G401 (cell line): ENCODE measurements at regions not wholly inside any gene's neighbourhood (a gene's known extent, or its start where the extent isn't known, plus 50 kb on each side); places are given as distances from the start of the nearest gene placed in this dataset.
A peak's percentile ranks its signal among the peaks of the same experiment; 100 is the strongest.

Source experiments
- DNase-seq: peaks from one replicate; pipeline ENCODE4 v3.0.0-alpha.2; 2015; ENCODE audit warnings: low spot score
- in situ Hi-C: cut with HindIII; loops from 2 replicates; pipeline ENCODE4 v1.10.0; 2016; ENCODE audit warnings: low sequenced_read_pairs, mixed read lengths

DNA sequence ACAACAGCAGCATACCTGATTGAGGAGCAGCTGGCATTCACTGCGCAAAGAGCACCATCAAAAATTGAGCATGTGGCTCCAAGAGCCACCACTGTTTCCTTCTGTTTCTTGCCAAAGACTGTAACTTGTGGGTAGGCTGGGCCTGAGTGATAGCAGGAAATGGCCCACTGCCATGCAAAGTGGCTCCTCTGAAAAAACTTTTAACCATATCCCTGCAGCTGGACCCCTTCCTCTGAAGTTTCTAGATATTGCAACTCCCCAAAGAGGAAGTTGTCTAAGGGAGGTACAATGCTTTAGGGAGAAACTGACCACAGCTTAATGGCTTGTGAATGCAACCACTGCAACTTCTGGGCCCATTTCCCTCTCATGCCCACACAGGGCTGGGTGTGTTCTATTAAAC lies 355.4 kb upstream of the PDE4D start:
- DNase-seq: no peak
- in situ Hi-C loops: no loop called here

DNA sequence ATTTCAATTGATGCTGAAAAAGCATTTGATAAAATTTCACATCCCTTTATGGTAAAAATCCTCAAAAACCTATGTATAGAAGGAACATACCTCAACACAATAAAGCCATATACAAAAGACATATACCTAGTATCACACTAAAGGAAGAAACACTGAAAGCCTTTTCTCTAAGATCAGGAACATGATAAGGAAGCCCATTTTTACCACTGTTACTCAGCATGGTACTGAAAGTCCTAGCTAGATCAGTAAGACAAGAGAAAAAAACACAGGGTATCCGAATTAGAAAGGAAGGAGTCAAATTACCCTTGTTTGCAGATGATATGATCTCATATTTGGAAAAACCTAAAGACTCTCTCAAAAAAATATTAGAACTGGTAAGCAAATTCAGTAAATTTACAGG lies 350.2 kb upstream of the PDE4D start:
- in situ Hi-C loops: no loop called here
- no peak for DNase-seq

DNA sequence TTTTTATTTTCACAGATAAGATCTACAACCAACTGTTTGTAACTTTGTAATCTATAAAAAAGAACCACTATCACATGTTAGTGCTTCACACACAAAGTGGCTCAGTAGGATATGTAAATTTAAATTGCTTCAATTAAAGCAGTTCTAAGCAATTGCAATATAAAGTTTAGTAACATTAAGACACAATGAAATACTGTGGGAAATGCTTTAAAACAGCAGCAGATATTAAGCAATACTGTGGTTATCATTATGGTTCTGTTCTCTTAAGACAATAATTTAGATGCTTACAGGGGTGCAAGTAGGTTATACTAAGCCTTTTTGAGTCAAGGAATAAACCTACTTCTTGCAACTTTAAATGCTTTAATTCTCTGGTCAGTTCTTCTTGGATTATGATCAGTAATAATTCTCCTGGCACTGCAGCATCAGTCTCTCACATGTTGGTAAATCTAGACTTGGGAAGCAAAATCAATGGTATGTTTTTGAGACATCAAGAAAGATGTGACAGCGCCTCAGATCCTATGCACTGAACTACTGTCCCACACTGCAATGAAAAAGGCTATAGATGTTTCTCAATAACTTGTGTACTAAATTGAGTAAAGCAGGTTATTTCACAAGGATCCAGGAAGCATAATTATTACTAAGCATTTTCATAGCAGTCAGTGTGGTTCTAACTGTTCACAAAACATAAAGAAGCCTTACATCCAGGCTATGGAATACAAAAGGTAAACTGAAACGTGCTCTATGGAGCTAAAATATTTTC lies 338.7 kb upstream of the PDE4D start:
- in situ Hi-C loops: no loop called here
- DNase-seq: no peak

DNA sequence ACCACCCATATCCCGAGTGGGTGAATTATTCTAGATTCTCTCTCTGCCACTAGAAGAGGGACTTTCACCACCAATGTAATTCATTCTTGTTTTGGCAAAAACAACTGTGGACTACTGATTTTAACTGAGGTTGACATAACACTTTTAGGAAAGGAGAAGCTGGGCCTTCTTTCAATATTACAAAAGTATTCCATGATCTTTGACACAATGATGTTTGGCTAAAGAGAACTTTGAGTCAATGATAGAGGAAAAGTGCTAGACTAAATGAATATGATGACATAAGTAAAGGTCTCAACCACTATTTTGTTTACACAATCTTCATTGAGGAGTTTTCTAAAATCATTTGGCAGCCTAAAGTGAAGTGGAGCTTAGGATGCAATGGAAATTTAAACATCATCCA lies 336.9 kb upstream of the PDE4D start:
- in situ Hi-C loops: no loop called here
- DNase-seq: no peak

DNA sequence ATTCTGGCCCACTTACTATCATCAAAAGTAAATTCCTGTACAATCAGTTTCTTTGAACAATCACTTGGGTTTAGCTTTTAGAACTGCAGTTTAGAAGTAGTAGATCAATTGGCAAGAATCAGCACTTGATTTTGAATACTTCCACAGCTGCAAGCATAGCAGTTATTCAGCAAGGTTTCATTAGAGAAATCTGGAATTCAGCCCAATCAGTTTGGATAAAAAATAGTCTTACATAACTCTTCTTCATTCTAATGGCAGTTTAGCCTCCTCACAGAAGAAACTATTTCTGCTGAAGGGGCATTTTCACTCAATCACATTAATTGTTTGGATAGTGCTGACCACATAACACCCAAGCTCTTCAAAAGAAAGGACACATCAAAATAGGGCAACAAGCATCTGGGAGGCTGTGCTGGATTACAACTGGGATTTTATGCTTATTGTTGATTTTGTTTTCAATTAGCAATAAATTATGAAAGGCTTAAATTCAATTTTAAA lies 336.2 kb upstream of the PDE4D start:
- no peak for DNase-seq
- in situ Hi-C loops: no loop called here

DNA sequence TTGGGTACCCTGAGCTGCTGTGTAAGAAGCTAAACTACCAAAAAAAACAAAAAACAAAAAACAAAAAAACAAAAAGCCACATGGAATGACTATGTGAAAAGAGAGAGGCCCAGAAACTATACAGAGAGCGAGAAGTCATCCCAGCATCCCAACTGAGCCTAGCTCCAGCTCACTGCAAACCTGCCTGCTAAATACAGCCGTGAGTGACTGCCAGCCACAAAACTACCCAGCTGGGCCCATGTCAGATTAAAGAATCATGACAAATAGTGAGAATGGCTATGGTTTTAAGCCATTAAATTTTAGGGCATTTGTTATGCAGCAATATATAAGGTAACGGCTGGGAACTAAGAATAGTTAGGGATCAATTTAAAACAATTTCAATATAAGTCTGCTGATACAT lies 335.1 kb upstream of the PDE4D start:
- in situ Hi-C loops: no loop called here
- DNase-seq: peak; percentile 60

DNA sequence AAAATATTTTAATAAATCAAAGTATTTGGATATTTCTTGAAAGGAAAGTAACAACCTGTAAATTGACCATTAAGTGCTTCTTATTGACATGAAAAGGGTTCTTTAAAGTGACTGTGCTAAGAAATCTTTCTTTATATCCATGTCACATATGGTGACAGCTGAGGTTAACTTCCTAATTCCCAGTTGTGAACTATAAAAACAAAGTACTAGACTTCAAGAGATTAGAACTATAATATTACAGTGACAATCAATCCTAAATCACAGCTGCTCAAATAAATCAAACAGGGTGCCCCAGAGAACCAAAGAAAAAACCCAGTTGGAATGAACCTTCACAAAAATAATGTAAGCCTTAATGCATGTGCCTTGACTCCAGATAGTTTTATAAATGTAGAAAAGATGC lies 332.6 kb upstream of the PDE4D start:
- DNase-seq: no peak
- in situ Hi-C loops: no loop called here

DNA sequence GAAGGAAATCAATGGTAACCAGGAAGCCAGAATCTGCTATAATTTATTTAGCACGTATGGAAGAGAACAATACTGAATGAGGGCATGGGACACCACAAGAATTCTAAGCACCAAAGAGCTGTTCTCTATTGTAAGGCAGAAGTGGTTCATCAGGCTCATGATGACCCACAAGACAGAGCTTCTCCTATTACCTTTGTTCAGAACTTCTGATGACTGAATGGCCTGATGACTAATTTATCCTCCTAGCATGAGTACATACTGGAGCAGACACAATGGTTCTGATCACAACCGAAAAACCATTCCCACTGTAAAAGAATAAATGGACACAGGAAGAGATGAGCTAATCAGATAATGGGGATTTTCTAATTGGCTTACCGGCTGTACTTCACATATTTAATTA lies 329.8 kb upstream of the PDE4D start:
- no peak for DNase-seq
- in situ Hi-C loops: no loop called here

DNA sequence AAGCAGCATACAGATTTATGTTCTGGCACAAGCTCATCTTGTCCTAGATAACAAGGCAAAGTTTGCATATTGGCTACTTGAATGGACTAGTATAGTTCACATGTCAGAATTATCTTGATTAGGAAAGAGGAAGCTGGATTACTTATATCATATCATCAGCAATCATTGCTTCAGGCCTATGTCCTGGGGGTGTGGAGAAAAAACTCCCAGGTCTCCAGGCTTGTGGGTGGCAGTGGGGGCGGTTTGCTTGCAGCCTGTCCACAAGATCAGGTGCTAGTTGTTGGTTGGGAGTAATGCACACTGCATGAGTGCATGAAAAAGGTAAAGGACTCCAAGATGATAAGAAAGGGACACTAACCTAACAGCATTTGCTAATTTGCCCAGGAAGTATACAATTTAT lies 326.4 kb upstream of the PDE4D start:
- in situ Hi-C loops: no loop called here
- DNase-seq: no peak

DNA sequence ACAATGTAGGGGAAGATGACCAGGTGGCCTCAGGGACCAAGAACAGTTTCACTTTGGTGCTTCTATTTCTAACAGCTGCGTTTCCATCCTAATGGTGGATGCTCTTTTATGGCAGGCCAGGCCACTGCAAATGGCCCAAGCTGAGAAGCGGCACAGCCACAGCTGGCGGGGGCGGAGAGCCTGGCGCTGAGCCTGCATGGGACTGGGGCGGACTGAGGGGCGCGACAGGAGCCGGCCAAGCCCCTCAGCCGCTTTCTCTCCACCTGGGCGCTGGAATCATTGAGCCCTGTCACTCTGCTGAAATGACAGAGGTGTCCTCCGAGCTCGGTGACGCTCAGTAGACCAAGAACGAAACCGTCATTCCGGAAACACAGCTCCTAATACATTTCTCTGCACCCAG lies 317.3 kb upstream of the PDE4D start:
- in situ Hi-C loops: no loop called here
- DNase-seq: no peak

DNA sequence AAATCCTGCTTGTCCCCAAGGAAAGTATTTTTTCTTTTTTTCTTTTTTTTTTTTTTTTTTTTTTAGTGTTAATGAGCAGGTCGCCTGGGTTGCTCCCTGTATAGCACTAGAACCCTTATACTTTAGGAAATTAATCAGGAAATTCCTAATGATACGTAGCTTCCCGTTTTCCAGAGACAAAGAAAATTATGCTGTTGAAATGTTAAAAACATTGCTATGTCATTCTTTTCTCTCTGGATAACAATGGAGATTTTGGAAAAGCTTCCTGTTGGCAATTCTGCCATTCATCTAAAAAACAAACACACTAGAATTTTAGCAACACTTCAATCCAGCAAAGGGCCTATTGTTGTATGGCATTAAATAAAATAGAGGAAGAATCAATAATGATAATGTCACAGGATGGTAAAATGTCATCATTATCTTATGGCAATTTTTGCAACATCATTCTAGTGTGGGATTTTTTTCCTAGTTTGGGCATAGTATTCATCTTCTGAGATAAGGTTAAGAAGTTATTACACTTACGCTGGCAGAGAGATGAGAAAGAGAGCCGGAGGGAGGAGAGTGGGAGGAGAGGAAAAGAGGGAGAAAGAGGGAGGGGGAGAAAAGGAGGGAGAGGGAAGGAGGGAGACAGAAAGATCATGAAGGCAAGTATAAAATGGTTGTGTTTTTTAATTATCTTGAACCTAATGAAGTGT lies 315.8 kb upstream of the PDE4D start:
- in situ Hi-C loops: no loop called here
- no peak for DNase-seq

DNA sequence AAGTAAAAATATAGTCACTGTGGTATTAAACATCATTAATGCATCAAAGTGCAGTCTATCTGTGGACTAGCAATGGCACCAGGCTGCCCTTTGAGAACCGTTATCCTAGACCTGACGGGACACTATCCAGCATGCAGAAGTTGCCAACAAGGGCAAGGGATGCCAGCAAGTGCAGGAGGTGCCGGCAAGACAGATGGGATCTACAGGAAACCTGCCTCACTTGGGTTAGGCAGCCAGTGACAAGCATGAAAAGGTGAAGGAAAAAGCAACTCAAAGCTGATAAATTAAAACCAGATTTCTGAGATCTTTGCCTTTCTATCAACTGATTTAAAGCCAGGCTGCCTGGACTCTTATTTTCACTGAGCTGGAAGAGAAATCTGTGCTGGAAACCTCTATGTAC lies 315.2 kb upstream of the PDE4D start:
- DNase-seq: peak; percentile 91
- in situ Hi-C loops: no loop called here

DNA sequence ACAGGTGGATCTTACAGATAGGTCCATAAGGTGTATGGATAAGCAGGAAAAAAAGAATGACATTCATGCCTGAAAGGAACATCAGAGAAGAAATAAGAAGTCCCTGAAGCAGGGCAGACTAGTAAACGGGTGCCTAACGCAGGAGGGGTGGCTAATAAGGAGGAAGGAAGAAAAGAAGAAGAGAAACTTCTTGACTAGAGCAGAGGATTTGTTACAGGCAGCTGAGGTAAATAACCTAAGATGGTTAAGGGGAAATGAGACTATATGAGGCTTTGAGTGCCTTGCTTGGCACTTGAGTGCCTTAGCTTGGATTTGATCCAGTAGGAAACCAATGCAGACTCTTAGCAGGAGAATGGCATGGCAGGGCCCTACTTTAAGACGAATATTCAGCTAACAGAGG lies 313.5 kb upstream of the PDE4D start:
- in situ Hi-C loops: no loop called here
- peak; percentile 27 for DNase-seq

DNA sequence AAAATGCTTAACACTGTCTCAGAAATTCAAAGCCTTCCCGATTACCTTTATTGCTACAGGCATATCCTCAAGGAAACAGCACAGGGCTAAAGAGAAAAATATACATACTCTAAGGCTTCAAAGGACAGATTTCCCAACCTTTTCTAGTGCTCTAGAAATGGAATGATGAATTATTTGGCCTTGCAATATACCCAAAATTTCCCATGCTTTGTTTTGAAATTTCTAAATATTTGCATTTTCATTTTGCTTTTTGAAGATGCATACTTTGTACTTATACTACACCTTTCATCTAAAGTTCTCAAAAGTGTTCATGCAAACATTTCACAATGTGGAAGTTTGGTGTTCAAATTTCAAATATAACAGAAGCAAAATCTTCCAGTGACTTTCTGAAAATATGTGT lies 312.7 kb upstream of the PDE4D start:
- in situ Hi-C loops: no loop called here
- no peak for DNase-seq

DNA sequence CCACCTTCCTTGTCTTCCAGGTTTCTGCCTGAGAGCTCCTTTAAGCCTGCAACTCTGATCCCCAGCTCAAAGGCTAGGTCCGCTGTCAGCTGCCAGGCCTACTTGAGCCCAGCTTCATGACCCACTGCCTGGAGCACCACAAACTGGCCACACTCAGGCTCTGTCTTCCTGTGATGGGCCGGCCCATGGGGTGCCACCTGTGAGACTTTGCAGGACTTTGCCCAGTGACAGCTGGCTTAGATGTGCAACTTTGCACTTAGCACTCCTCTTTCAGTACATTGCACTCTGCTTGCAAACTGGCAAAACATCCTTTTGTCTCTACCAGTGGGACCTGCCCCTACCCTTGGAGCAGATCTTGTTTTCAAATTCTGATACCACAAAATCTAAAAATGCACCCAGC lies 311.5 kb upstream of the PDE4D start:
- in situ Hi-C loops: no loop called here
- DNase-seq: no peak

DNA sequence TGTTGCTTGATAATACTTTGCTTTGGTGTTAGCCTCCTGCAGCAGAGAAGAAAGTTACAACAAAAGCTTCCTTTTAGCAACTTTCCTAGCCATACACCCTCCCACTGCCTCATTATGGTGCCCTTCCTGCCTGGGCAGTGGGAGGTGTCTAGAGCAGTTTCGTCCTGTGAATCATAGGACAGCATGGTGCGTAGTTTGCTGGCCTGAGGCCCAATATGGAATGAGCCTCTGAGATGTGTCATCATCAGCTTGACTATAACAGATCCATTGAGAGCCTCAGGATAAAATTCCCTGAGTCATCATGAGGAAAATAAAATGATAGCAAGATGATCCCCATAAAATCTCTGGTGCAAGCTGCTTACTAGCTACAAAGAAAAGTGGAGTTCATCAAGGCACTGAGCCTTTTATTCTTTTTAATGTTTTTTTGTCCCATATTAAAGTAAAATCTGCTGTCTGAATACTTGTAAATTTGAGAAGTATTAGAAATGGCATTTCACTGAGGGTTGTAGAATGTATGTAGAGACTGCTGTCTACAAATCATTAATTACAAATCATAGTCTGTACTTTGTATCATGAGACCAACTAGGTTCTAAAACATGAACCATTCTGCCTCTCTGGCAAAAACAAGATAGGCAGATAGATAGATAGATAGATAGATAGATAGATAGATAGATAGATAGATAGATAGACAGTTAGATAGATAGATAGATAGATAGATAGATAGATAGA lies 303.0 kb upstream of the PDE4D start:
- in situ Hi-C loops: no loop called here
- DNase-seq: no peak

DNA sequence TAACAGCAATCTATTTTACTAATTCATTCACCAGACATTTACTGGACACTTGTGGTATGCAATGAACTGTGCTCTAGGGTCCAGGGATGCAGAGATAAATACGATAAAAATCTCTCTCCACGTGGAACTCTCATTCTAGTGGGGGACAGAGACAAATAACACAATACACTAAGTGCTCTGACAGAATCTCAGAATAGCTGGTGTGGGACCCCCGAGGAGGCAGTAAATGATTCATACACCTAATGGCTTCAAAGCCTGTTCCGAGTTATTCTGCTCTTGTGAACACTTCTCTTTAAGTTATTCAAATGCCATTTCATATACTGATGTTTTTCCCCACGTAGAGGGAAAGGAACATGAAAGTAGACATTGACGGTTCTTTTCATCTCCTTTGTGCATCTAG lies 302.0 kb upstream of the PDE4D start:
- no peak for DNase-seq
- in situ Hi-C loops: no loop called here

DNA sequence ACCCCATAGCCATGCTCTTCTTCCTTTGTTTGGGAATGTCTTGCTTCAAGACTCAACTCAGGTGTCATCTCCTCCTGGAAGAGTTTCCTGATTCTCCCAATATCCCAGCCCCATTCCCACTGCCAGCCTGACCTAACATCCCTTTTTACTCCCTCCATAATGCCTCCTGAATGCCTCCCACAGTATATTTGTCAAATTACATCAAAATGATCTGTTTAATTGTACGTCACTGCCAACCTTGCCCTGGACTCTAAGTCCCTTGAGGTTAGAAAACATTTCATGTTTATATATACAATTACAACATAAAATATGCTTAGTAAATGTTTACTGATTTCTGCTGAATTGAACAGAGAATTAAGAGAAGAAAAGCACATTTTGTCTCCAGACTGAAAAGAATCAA lies 301.6 kb upstream of the PDE4D start:
- DNase-seq: no peak
- in situ Hi-C loops: no loop called here

DNA sequence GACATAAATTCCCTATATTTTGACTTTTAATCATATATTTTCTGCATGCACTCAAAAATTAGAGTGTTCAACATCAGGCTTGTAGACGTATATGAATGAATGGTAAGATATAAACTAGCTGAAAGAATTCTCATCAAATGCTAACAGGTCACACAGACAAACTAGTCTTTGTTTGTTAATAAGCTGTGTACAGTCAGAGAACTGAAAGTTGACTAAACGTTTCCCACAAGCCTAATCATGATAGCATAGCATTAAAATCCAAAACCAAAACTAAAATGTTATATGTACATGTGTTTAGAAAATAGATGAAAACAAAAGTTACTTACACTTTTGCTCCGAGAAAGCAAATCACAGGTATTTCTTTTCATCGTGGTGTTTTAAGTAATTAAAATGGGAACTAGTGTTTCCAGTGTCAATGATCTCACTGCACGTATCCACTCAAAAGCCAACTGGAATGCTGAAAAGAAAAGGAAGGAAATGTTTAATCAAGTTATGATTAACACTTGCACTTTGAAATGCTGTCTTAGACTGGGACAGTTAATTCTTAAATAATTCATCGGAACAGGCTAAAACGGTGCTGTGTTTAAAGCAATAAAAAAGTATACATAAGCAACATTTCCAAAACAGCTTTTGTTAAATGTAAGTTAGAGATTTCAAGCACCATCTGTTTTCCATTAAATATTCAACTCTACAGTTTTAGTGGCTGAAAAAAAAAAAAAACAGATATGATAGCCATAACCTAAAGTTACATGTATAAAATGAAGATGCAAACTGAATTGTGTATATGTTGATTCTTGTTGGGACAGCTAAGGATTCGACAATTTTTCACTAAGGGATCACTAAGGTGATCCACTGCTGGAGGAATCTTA lies 291.9 kb upstream of the PDE4D start:
- no peak for DNase-seq
- in situ Hi-C loops: no loop called here
